Breast epithelium (tissue), 4 donors: ENCODE measurements at regions not wholly inside any gene's neighbourhood (a gene's known extent, or its start where the extent isn't known, plus 50 kb on each side); places are given as distances from the start of the nearest gene placed in this dataset.
A peak's percentile ranks its signal among the peaks of the same experiment; 100 is the strongest.
"Not testable (repeated sequence)": the region's sequence is repeated elsewhere in the genome, so short reads cannot be mapped to it uniquely, and the experiment has no call there.

ENCODE experiments used
- DNase-seq, 2 donors: peaks; one replicate each; pipeline ENCODE4 v3.0.0-alpha.2; 2019; ENCODE audit warnings: low spot score in 2 of 2
- H3K27ac ChIP-seq, 2 donors: fragments of 200-600 bp; sonication (generic) in 1 of 2; one replicate each; pipeline ENCODE4 v1.5.1; 2016 to 2019; ENCODE audit warnings: mild to moderate bottlenecking in 1 of 2
- H3K27me3 ChIP-seq, 2 donors: fragments of 200-600 bp; sonication (generic) in 1 of 2; one replicate each; pipeline versions ENCODE4 v1.5.1 to v1.6.0; 2017 to 2019; ENCODE audit warnings: control low read depth in 1 of 2, mild to moderate bottlenecking in 1 of 2
- H3K36me3 ChIP-seq: fragments of 200-600 bp; one replicate; pipeline ENCODE4 v1.5.1; 2019
- H3K4me1 ChIP-seq, 2 donors: fragments of 200-600 bp; sonication (generic); one replicate each; pipeline ENCODE4 v1.5.1; 2016 to 2019; ENCODE audit warnings: control low read depth in 1 of 2
- H3K4me3 ChIP-seq, 3 donors: fragments of 200-600 bp; sonication (generic); 1 replicate in 2 of 3; 2 replicates in 1 of 3; pipeline ENCODE4 v1.5.1; 2016 to 2019; ENCODE audit warnings: mild to moderate bottlenecking in 3 of 3, moderate library complexity in 2 of 3
- H3K9me3 ChIP-seq, 2 donors: fragments of 200-600 bp; sonication (generic) in 1 of 2; one replicate each; pipeline ENCODE4 v1.5.1; 2016 to 2019; ENCODE audit warnings: control low read depth in 1 of 2
- POLR2A ChIP-seq: fragments of 450-650 bp; IDR thresholded peaks from one replicate; pipeline ENCODE4 v1.6.1; 2016; ENCODE audit warnings: antibody characterized with exemption, mild to moderate bottlenecking, moderate library complexity
- POLR2AphosphoS5 ChIP-seq, 3 donors: sonication (generic); formaldehyde crosslinking; IDR thresholded peaks; one replicate each; pipeline ENCODE4 v1.6.1; 2017; ENCODE audit warnings: antibody characterized with exemption in 3 of 3
- intact Hi-C: fragments of 100-400 bp; cut with DNase I; formaldehyde crosslinking; loops from one replicate; pipeline ENCODE4 v1.15.1; 2023; ENCODE audit warnings: low total_unique reads
- TF ChIP-seq, protein P1 (sequence below), 3 donors: fragments of 450-650 bp; IDR thresholded peaks; one replicate each; pipeline ENCODE4 v1.5.1; 2016 to 2017; ENCODE audit warnings: antibody characterized with exemption in 3 of 3, mild to moderate bottlenecking in 3 of 3, moderate library complexity in 3 of 3

DNA sequence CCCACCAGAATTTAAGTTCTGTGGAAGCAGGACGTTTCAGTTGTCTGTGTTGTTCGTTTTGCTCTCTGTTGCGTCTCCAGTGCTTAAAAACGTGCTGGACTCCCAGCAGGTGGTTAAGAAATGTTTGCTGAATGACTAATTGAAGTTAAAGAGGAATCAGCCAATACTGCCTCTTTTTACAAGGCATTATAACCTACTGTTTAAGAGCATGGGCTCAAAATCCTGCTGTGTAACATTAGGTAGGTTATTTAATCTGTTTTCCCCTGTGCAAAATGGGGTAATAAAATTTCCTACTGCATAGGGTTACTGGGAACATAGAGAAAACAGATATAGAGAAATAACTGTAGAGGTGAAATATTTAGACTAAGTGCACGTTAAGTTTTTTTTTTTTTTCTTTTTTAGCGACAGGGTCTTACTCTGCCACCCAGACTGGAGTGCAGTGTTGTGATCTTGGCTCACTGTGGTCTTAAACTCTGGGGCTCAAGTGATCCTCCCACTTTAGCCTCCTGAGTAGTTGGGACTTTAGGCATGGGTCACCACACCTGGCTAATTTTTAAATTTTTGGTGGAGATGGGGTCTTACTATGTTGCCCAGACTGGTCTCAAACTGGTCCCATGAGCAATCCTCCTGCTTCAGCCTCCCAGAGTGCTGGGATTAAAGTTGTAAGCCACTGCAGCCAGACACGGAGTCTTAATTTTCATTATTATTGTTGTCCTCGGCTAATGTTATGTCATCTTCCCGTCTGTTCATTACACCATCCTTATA, 139.4 kb upstream of the PRICKLE1 start:
- H3K36me3 ChIP-seq, result no peaks in the 10 kb centered on the region
- H3K27me3 ChIP-seq, result no peaks in the 10 kb centered on the region
- no peak for DNase-seq
- no peak overlapping the region for H3K27ac ChIP-seq
- no peaks in the 10 kb centered on the region for H3K4me1 ChIP-seq
- no peak for TF ChIP-seq POLR2A
- TF ChIP-seq POLR2AphosphoS5 (IDR thresholded peaks at IDR 0.05), result no peak
- TF ChIP-seq, protein P1, sequence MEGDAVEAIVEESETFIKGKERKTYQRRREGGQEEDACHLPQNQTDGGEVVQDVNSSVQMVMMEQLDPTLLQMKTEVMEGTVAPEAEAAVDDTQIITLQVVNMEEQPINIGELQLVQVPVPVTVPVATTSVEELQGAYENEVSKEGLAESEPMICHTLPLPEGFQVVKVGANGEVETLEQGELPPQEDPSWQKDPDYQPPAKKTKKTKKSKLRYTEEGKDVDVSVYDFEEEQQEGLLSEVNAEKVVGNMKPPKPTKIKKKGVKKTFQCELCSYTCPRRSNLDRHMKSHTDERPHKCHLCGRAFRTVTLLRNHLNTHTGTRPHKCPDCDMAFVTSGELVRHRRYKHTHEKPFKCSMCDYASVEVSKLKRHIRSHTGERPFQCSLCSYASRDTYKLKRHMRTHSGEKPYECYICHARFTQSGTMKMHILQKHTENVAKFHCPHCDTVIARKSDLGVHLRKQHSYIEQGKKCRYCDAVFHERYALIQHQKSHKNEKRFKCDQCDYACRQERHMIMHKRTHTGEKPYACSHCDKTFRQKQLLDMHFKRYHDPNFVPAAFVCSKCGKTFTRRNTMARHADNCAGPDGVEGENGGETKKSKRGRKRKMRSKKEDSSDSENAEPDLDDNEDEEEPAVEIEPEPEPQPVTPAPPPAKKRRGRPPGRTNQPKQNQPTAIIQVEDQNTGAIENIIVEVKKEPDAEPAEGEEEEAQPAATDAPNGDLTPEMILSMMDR (IDR thresholded peaks at IDR 0.05), result no peak
- peaks cover 5% of the 10 kb centered on the region in 2 donors for H3K9me3 ChIP-seq
- no peak overlapping the region for H3K4me3 ChIP-seq
- intact Hi-C loops, result no loop called here

DNA sequence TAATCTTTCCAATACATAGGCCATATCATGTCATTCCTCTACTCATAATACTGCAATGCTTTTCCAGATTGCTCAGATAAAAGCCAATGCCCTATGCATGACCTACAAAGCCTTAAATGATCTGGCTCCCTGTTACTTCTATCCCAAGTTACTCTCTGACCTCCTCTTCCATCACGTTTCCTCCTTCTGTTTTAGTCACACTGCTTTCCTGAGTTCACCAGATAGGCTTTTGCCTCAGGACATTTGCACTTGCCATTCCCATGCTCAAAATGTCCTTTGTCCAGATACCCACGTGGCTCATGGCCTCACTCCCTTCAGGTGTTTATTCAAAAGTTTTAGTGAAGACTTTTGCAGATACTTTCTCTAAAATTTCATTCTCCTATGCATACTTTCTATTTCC, 138.7 kb upstream of the PRICKLE1 start:
- intact Hi-C loops, result no loop called here
- DNase-seq, result no peak
- no peak overlapping the region for H3K27ac ChIP-seq
- H3K4me1 ChIP-seq, result no peaks in the 10 kb centered on the region
- no peaks in the 10 kb centered on the region for H3K27me3 ChIP-seq
- TF ChIP-seq, protein P1 (IDR thresholded peaks at IDR 0.05), result no peak
- TF ChIP-seq POLR2A (no peak), POLR2AphosphoS5 (IDR thresholded peaks at IDR 0.05) (no peak)
- H3K9me3 ChIP-seq, result peaks cover 5% of the 10 kb centered on the region in 2 donors
- H3K36me3 ChIP-seq, result no peaks in the 10 kb centered on the region
- no peak overlapping the region for H3K4me3 ChIP-seq

DNA sequence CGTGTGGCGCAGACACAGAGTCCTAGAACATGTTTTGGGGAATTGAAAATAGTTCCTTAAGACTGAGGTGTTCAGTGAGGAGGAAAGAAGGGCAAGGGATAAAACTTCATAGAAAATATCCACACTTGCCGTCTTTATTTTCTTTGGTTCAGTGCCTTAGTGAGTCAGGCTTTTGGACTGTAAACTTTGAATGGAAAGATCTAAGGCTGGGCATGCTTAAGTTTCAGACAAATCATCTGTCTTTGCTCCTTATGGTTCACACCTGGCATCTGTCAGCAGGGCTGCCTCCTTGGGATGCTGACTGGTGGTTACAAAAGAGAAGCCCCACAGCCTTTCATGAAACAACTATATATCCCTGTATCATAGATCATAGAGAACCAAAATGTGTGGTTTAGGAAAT, 136.3 kb upstream of the PRICKLE1 start:
- Histone ChIP-seq H3K27ac (no peak overlapping the region), H3K4me1 (no peaks in the 10 kb centered on the region), H3K27me3 (no peaks in the 10 kb centered on the region), H3K9me3 (peaks cover 5% of the 10 kb centered on the region in 2 donors), H3K36me3 (no peaks in the 10 kb centered on the region), H3K4me3 (no peak overlapping the region)
- no peak for DNase-seq
- intact Hi-C loops, result no loop called here
- TF ChIP-seq POLR2A, result no peak
- TF ChIP-seq, protein P1 (IDR thresholded peaks at IDR 0.05), result no peak
- no peak for TF ChIP-seq POLR2AphosphoS5 (IDR thresholded peaks at IDR 0.05)

DNA sequence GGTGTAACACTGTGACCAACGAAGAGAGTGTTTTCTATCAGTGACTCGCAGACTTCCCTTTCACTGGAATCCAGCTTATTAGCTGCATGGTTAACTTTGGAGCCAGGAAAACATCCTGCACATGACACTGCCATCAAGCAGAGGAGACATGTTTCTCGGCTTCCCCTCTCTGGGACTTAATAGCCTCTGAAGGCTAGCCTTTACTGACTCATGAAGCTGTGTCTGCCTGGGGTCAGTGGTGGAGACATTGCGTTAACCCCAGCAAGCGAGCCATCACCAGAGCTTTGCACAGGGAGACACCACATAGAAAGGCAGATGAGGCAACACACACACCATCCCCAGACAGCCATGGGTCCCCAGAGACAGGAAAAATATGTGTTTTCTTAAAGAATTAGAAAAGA, 126.9 kb upstream of the PRICKLE1 start:
- H3K4me3 ChIP-seq, result no peak overlapping the region
- DNase-seq, result no peak
- no peaks in the 10 kb centered on the region for H3K27me3 ChIP-seq
- TF ChIP-seq POLR2A, result no peak
- TF ChIP-seq, protein P1 (IDR thresholded peaks at IDR 0.05), result no peak
- TF ChIP-seq POLR2AphosphoS5 (IDR thresholded peaks at IDR 0.05), result no peak
- H3K36me3 ChIP-seq, result no peaks in the 10 kb centered on the region
- H3K9me3 ChIP-seq, result no peaks in the 10 kb centered on the region
- peak overlapping the region in 1 of 2 donors; percentile 43 for H3K27ac ChIP-seq
- H3K4me1 ChIP-seq, result no peaks in the 10 kb centered on the region
- intact Hi-C loops, result no loop called here

DNA sequence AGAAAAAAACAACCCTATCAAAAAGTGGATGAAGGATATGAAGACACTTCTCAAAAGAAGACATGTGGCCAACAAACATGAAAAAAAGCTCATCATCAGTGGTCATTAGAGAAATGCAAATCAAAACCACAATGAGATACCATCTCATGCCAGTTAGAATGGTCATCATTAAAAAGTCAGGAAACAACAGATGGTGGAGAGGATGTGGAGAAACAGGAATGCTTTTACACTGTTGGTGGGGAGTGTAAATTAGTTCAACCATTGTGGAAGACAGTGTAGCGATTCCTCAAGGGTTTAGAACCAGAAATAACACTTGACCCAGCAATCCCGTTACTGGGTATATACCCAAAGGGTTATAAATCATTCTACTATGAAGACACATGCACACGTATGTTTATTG, 124.0 kb upstream of the PRICKLE1 start:
- H3K4me1 ChIP-seq, intact Hi-C loops, H3K4me3 ChIP-seq, H3K27ac ChIP-seq, H3K36me3 ChIP-seq, H3K9me3 ChIP-seq, DNase-seq, H3K27me3 ChIP-seq: not testable (repeated sequence)

DNA sequence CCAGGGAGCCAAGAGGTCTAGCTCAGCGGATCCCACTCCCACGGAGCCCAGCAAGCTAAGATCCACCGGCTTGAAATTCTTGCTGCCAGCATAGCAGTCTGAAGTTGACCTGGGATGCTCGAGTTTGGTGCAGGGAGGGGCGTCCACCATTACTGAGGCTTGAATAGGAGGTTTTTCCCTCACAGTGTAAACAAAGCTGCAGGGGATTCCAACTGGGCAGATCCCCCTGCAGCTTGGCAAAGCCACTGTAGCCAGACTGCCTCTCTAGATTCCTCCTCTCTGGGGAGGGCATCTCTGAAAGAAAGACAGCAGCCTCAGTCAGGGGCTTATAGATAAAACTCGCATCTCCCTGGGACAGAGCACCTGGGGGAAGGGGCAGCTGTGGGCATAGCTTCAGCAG, 118.8 kb upstream of the PRICKLE1 start:
- H3K27me3 ChIP-seq, H3K4me3 ChIP-seq, H3K36me3 ChIP-seq, H3K9me3 ChIP-seq, H3K27ac ChIP-seq, DNase-seq, intact Hi-C loops, H3K4me1 ChIP-seq: not testable (repeated sequence)
